Endothelial cell of umbilical vein (primary cell): ENCODE measurements at regions not wholly inside any gene's neighbourhood (a gene's known extent, or its start where the extent isn't known, plus 50 kb on each side); places are given as distances from the start of the nearest gene placed in this dataset.

Experiments
- BruUV-seq: library from RNA; stranded (reverse); fragments of 400-500 nt; replicated peaks from 2 replicates; lab custom pipeline; 2021; lab: Mats Ljungman, UMichigan
- CTCF ChIA-PET: fragments of 300-600, 350-600 bp; sonication (Branson Sonifier 250); formaldehyde crosslinking; loops from one replicate; lab custom pipeline; 2021; ENCODE audit warnings: antibody characterized with exemption, inconsistent platforms; lab: Charles Lee
- POLR2A ChIA-PET: fragments of 300-600, 350-600 bp; sonication (Branson Sonifier 250); formaldehyde crosslinking; loops from one replicate; lab custom pipeline; 2021; ENCODE audit warnings: antibody characterized with exemption, inconsistent platforms; lab: Charles Lee
- DNase-seq: peaks from one replicate; pipeline ENCODE4 v3.0.0-alpha.2; 2011; ENCODE audit warnings: low read depth, low spot score
- FAIRE-seq: peaks from 2 replicates; lab custom pipeline; 2011; peaks lifted over from hg19 to GRCh38; lab: Jason Lieb, UNC
- H2AFZ ChIP-seq: 2 replicates; pipeline ENCODE4 v1.6.0; 2012; ENCODE audit warnings: low read depth, low read length, control low read depth, inconsistent platforms
- H3K27ac ChIP-seq: 2 replicates; pipeline ENCODE4 v1.5.1; 2011; ENCODE audit warnings: low read depth, mild to moderate bottlenecking, control low read depth, low read length, moderate library complexity; ENCODE audit not compliant: insufficient read depth
- H3K27me3 ChIP-seq, 2 experiments: 2 replicates each; pipeline versions ENCODE4 v1.6.0 to v1.6.1; 2011; ENCODE audit warnings: low read length in 2 of 2, mixed read lengths in 1 of 2; ENCODE audit not compliant: control insufficient read depth in 2 of 2, insufficient read depth in 2 of 2
- H3K36me3 ChIP-seq, 2 experiments: 2 replicates in 1 of 2; 3 replicates in 1 of 2; pipeline ENCODE4 v1.5.1; 2011; ENCODE audit warnings: low read length in 2 of 2, mild to moderate bottlenecking in 1 of 2, moderate library complexity in 1 of 2; ENCODE audit not compliant: control insufficient read depth in 2 of 2, insufficient read depth in 2 of 2; ENCODE audit errors: extremely low read depth in 1 of 2
- H3K4me1 ChIP-seq: 3 replicates; pipeline ENCODE4 v1.5.1; 2011; ENCODE audit warnings: mild to moderate bottlenecking, low read length; ENCODE audit not compliant: control insufficient read depth, insufficient read depth; ENCODE audit errors: extremely low read depth
- H3K4me2 ChIP-seq: 2 replicates; pipeline ENCODE4 v1.6.1; 2011; ENCODE audit warnings: low read length, control low read depth, mixed read lengths; ENCODE audit not compliant: insufficient read depth
- H3K4me3 ChIP-seq, 3 experiments: fragments of 200-600 bp in 1 of 3; sonication (generic), shearing (Covaris generic) in 1 of 3; replicated peaks in 1 of 3; 2 replicates each; pipeline ENCODE4 v1.5.1; 2011 to 2016; ENCODE audit warnings: control low read depth in 3 of 3, low read length in 3 of 3, mild to moderate bottlenecking in 2 of 3, inconsistent platforms in 1 of 3, low read depth in 1 of 3, moderate library complexity in 1 of 3; ENCODE audit not compliant: insufficient read depth in 1 of 3
- H3K79me2 ChIP-seq: 2 replicates; pipeline ENCODE4 v1.6.0; 2012; ENCODE audit warnings: low read length, inconsistent platforms; ENCODE audit not compliant: control insufficient read depth, insufficient read depth
- H3K9ac ChIP-seq: replicated peaks from 2 replicates; pipeline ENCODE3; 2011; ENCODE audit warnings: low read length, control low read depth; ENCODE audit not compliant: insufficient read depth; ENCODE audit errors: extremely low read depth
- H3K9me1 ChIP-seq: replicated peaks from 3 replicates; pipeline ENCODE4 v1.6.0; 2011; ENCODE audit warnings: mild to moderate bottlenecking, low read length; ENCODE audit not compliant: control insufficient read depth, insufficient read depth; ENCODE audit errors: extremely low read depth
- H3K9me3 ChIP-seq: replicated peaks from 2 replicates; pipeline ENCODE4 v1.5.1; 2012; ENCODE audit warnings: low read length, inconsistent platforms; ENCODE audit not compliant: control insufficient read depth, insufficient read depth
- H4K20me1 ChIP-seq: replicated peaks from 2 replicates; pipeline ENCODE3; 2011; ENCODE audit warnings: mild to moderate bottlenecking, low read length; ENCODE audit not compliant: control insufficient read depth, insufficient read depth; ENCODE audit errors: extremely low read depth
- EZH2 ChIP-seq: IDR thresholded peaks from 2 replicates; pipeline ENCODE4 v1.6.1; 2012; ENCODE audit warnings: borderline replicate concordance, low read depth, mild to moderate bottlenecking, moderate library complexity, low read length, inconsistent platforms; ENCODE audit not compliant: severe bottlenecking
- FOS ChIP-seq: IDR thresholded peaks from 2 replicates; pipeline ENCODE4 v1.6.1; 2011; ENCODE audit warnings: mild to moderate bottlenecking, low read length, moderate library complexity, borderline replicate concordance; ENCODE audit not compliant: insufficient read depth
- JUN ChIP-seq: IDR thresholded peaks from 2 replicates; pipeline ENCODE4 v1.6.1; 2011; ENCODE audit warnings: borderline replicate concordance, low read depth; ENCODE audit not compliant: insufficient read length, insufficient read depth
- POLR2A ChIP-seq: IDR thresholded peaks from 2 replicates; pipeline ENCODE4 v1.6.1; 2012; ENCODE audit warnings: low read depth, mild to moderate bottlenecking, control low read depth, low read length
- POLR2AphosphoS5 ChIP-seq: IDR thresholded peaks from 2 replicates; pipeline ENCODE4 v1.6.1; 2012; ENCODE audit warnings: low read depth, mild to moderate bottlenecking, control low read depth, low read length, moderate library complexity; ENCODE audit not compliant: insufficient read depth
- dilution Hi-C: fragments of 300-500 bp; cut with MboI; formaldehyde crosslinking; loops from one replicate; pipeline ENCODE4 v1.15.0; 2019; ENCODE audit warnings: low sequenced_read_pairs; ENCODE audit not compliant: extremely low pct_ligation_motif_present
- intact Hi-C: fragments of 100-400 bp; cut with micrococcal nuclease; formaldehyde crosslinking; loops from one replicate; pipeline ENCODE4 v1.10.0; 2022
- TF ChIP-seq, protein P1 (sequence below): IDR thresholded peaks from 2 replicates; pipeline ENCODE4 v1.6.1; 2011; ENCODE audit not compliant: insufficient read depth, insufficient read length

DNA sequence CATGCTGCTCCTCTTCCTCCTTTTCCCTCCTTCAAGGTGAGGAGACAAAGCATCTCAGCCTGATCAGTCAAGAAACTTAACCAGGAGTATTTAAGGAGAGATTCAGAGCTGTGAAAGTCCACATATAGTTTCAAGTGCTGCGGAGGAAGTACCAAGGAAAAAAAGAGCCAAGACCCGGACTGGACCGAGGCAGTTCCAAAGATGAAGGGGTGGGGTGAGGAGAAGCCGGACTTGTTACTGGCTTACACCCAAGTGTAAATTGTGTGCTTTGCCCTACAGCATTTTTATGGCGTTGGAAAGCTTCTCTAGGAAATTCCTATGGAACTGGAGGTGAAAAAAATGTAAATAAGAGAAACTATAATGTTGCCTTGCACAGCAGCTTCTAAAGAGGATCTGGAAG, 263.1 kb downstream of the GRIN2B start:
- ChIA-PET CTCF (no interaction called here), POLR2A (no interaction called here)
- intact Hi-C loops (no loop called here), dilution Hi-C loops (no loop called here)
- FAIRE-seq (no peak), DNase-seq (no peak)
- Histone ChIP-seq H3K36me3 (no peaks in the 10 kb centered on the region), H3K4me1 (no peaks in the 10 kb centered on the region), H3K27me3 (no peaks in the 10 kb centered on the region), H3K4me3 (no peak overlapping the region), H4K20me1 (no peaks in the 10 kb centered on the region), H3K79me2 (no peaks in the 10 kb centered on the region), H2AFZ (no peak overlapping the region), H3K4me2 (no peak overlapping the region), H3K9ac (no peak overlapping the region), H3K9me1 (no peaks in the 10 kb centered on the region), H3K9me3 (no peaks in the 10 kb centered on the region), H3K27ac (no peak overlapping the region)
- TF ChIP-seq FOS (no peak), EZH2 (no peak), POLR2A (no peak)
- no TSS peak for BruUV-seq

DNA sequence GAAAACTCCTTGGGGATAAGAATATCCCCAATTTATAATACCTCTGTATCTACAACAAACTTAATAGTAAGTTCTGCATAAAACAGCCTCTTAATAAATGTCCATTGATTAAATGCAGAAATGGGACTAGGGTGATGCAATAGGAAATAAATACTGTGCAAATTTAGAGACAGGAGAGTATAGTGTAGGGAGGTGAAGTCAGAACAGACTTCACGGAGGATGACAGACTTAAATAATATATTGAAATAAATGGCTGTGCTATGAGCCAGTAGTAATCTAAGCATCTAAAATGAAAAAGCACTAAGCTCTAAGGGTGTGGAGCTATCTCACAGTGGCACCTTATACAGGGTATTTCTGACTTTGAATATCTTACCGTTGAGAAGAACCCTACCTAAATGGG, 265.3 kb downstream of the GRIN2B start:
- dilution Hi-C loops, result no loop called here
- CTCF ChIA-PET, result no interaction called here

More for the DNA sequence above, 265.3 kb downstream of the GRIN2B start:
- Histone ChIP-seq H4K20me1 (no peaks in the 10 kb centered on the region), H3K27ac (no peak overlapping the region), H3K4me1 (no peaks in the 10 kb centered on the region), H3K36me3 (no peaks in the 10 kb centered on the region), H2AFZ (no peak overlapping the region), H3K9me3 (no peaks in the 10 kb centered on the region), H3K4me3 (no peak overlapping the region), H3K27me3 (no peaks in the 10 kb centered on the region), H3K9me1 (no peaks in the 10 kb centered on the region), H3K4me2 (no peak overlapping the region), H3K79me2 (no peaks in the 10 kb centered on the region), H3K9ac (no peak overlapping the region)
- POLR2A ChIA-PET, result no interaction called here
- TF ChIP-seq, protein P1, sequence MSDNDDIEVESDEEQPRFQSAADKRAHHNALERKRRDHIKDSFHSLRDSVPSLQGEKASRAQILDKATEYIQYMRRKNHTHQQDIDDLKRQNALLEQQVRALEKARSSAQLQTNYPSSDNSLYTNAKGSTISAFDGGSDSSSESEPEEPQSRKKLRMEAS, result no peak
- TF ChIP-seq JUN, result no peak
- no peak for TF ChIP-seq POLR2AphosphoS5
- no TSS peak for BruUV-seq
- intact Hi-C loops, result no loop called here
- FAIRE-seq (no peak), DNase-seq (no peak)
